GM10248 (cell line): ENCODE measurements at regions not wholly inside any gene's neighbourhood (a gene's known extent, or its start where the extent isn't known, plus 50 kb on each side); places are given as distances from the start of the nearest gene placed in this dataset.

Experiments used
- CTCF ChIA-PET: fragments of 300-600 bp; sonication (Branson Sonifier 250); formaldehyde crosslinking; extraction: SDS; loops from one replicate; lab custom pipeline; 2021; ENCODE audit warnings: antibody characterized with exemption; lab: Yijun Ruan, JAX
- POLR2A ChIA-PET: fragments of 350-650 bp; sonication (Branson Sonifier 250); formaldehyde crosslinking; extraction: SDS; loops from one replicate; lab custom pipeline; 2020; ENCODE audit warnings: antibody characterized with exemption; lab: Yijun Ruan, JAX
- DNase-seq: peaks from one replicate; pipeline ENCODE4 v3.0.0; 2012; ENCODE audit errors: extremely low spot score
- CTCF ChIP-seq: IDR thresholded peaks from 2 replicates; pipeline ENCODE4 v1.5.1; 2012; ENCODE audit warnings: mild to moderate bottlenecking, low read depth; ENCODE audit errors: extremely low read depth, missing control alignments, control extremely low read depth

- CTCF ChIA-PET = interaction anchor here (1.7 kb wide), 1 partner anchor 11 kb away, joined by 4 read pairs; no protein-coding TSS in a partner anchor
- TF ChIP-seq CTCF = no peak
- POLR2A ChIA-PET = no interaction called here
- no peak for DNase-seq
Observed at GRCh38 chr6:18314317-18314997, 50.1 kb upstream of the DEK start.
